DND-41 (cell line): ENCODE measurements at regions not wholly inside any gene's neighbourhood (a gene's known extent, or its start where the extent isn't known, plus 50 kb on each side); places are given as distances from the start of the nearest gene placed in this dataset.

ENCODE experiments used
- EZH2 ChIP-seq: IDR thresholded peaks from 3 replicates; pipeline ENCODE4 v1.6.1; 2012; ENCODE audit warnings: borderline replicate concordance, low read depth, mild to moderate bottlenecking, moderate library complexity, low read length, inconsistent platforms; ENCODE audit not compliant: severe bottlenecking
- TF ChIP-seq, protein P1 (sequence below): IDR thresholded peaks from 2 replicates; pipeline ENCODE4 v1.5.1; 2012; ENCODE audit warnings: borderline replicate concordance, low read length, moderate library complexity, mild to moderate bottlenecking; ENCODE audit not compliant: poor library complexity, severe bottlenecking; ENCODE audit errors: extremely low read depth

DNA sequence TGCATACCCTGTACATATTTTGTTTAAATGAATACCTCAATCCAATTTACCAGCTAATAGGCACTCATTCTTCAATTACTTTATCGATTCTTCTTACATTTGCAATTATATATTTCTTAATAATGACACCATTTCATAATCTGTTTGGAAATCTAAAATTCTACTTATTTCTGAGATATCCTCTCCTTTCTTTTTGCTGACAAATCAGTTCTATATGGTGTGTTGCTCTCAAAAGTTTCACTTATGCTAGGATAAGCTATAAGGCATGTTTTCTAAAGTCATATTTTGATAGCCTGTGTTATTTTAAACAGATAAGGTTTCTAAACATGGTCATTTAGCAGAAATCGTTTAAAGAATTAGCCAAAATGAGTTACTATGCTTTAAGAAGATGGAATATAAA lies 140.6 kb upstream of the GJE1 start:
- TF ChIP-seq, protein P1, sequence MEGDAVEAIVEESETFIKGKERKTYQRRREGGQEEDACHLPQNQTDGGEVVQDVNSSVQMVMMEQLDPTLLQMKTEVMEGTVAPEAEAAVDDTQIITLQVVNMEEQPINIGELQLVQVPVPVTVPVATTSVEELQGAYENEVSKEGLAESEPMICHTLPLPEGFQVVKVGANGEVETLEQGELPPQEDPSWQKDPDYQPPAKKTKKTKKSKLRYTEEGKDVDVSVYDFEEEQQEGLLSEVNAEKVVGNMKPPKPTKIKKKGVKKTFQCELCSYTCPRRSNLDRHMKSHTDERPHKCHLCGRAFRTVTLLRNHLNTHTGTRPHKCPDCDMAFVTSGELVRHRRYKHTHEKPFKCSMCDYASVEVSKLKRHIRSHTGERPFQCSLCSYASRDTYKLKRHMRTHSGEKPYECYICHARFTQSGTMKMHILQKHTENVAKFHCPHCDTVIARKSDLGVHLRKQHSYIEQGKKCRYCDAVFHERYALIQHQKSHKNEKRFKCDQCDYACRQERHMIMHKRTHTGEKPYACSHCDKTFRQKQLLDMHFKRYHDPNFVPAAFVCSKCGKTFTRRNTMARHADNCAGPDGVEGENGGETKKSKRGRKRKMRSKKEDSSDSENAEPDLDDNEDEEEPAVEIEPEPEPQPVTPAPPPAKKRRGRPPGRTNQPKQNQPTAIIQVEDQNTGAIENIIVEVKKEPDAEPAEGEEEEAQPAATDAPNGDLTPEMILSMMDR: no peak
- no peak for TF ChIP-seq EZH2
